ENCODE measurements at regions not wholly inside any gene's neighbourhood (a gene's known extent, or its start where the extent isn't known, plus 50 kb on each side); places are given as distances from the start of the nearest gene placed in this dataset.

GRCh38 chr2:124967325-124967724 is 942.2 kb downstream of the CNTNAP5 start:
- H3K27ac Mint-ChIP-seq, result no peak overlapping the region
- POLR2A ChIA-PET, result no interaction called here

GRCh38 chr2:124970030-124970429 is 944.9 kb downstream of the CNTNAP5 start:
- peaks cover 2% of the 10 kb centered on the region for H3K4me1 Mint-ChIP-seq
- H3K9me3 Mint-ChIP-seq, result peaks cover 27% of the 10 kb centered on the region
- CTCF ChIA-PET, result interaction anchor here (0.6 kb wide), 1 partner anchor 782 kb away, joined by 3 read pairs; no protein-coding TSS in a partner anchor
- 0 out of 2 replicates have a peak, but pooled peaks cover 3% of the 10 kb centered on the region for H3K36me3 Mint-ChIP-seq
- DNase-seq (ENCODE audit: low spot score) (no peak), ATAC-seq (no peak)
- POLR2A ChIA-PET, result no interaction called here
- no peaks in the 10 kb centered on the region for H3K27me3 Mint-ChIP-seq (ENCODE audit: low read depth)
- H3K4me3 Mint-ChIP-seq, result no peak overlapping the region
- no peak overlapping the region for H3K27ac Mint-ChIP-seq
- TF ChIP-seq ZNF416 (CRISPR knock-in tag; IDR thresholded peaks at IDR 0.05) (no peak), E2F5 (CRISPR knock-in tag; IDR thresholded peaks at IDR 0.05) (no peak), GRHL2 (CRISPR knock-in tag; IDR thresholded peaks at IDR 0.05; ENCODE audit: insufficient replicate concordance, severe bottlenecking) (no peak), PREB (CRISPR knock-in tag; IDR thresholded peaks at IDR 0.05; ENCODE audit: borderline replicate concordance) (no peak), ELF4 (CRISPR knock-in tag; IDR thresholded peaks at IDR 0.05; ENCODE audit: low read depth) (no peak), ZNF396 (CRISPR knock-in tag; IDR thresholded peaks at IDR 0.05; ENCODE audit: borderline replicate concordance) (no peak), RELA (CRISPR knock-in tag; IDR thresholded peaks at IDR 0.05; ENCODE audit: borderline replicate concordance) (no peak), ZNF138 (CRISPR knock-in tag; conservative IDR thresholded peaks at IDR 0.05) (no peak), SMAD4 (CRISPR knock-in tag; IDR thresholded peaks at IDR 0.05) (no peak), TP53 (CRISPR knock-in tag; IDR thresholded peaks at IDR 0.05) (no peak), CREM (CRISPR knock-in tag; IDR thresholded peaks at IDR 0.05) (no peak), GABPB1 (CRISPR knock-in tag; IDR thresholded peaks at IDR 0.05) (no peak), ZNF512 (CRISPR knock-in tag; IDR thresholded peaks at IDR 0.05; ENCODE audit: borderline replicate concordance) (no peak), NR1H2 (CRISPR knock-in tag; IDR thresholded peaks at IDR 0.05) (no peak)
- TF ChIP-seq, protein P1, sequence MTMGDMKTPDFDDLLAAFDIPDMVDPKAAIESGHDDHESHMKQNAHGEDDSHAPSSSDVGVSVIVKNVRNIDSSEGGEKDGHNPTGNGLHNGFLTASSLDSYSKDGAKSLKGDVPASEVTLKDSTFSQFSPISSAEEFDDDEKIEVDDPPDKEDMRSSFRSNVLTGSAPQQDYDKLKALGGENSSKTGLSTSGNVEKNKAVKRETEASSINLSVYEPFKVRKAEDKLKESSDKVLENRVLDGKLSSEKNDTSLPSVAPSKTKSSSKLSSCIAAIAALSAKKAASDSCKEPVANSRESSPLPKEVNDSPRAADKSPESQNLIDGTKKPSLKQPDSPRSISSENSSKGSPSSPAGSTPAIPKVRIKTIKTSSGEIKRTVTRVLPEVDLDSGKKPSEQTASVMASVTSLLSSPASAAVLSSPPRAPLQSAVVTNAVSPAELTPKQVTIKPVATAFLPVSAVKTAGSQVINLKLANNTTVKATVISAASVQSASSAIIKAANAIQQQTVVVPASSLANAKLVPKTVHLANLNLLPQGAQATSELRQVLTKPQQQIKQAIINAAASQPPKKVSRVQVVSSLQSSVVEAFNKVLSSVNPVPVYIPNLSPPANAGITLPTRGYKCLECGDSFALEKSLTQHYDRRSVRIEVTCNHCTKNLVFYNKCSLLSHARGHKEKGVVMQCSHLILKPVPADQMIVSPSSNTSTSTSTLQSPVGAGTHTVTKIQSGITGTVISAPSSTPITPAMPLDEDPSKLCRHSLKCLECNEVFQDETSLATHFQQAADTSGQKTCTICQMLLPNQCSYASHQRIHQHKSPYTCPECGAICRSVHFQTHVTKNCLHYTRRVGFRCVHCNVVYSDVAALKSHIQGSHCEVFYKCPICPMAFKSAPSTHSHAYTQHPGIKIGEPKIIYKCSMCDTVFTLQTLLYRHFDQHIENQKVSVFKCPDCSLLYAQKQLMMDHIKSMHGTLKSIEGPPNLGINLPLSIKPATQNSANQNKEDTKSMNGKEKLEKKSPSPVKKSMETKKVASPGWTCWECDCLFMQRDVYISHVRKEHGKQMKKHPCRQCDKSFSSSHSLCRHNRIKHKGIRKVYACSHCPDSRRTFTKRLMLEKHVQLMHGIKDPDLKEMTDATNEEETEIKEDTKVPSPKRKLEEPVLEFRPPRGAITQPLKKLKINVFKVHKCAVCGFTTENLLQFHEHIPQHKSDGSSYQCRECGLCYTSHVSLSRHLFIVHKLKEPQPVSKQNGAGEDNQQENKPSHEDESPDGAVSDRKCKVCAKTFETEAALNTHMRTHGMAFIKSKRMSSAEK (CRISPR knock-in tag; IDR thresholded peaks at IDR 0.05; ENCODE audit: borderline replicate concordance), result no peak
- TF ChIP-seq, protein P2, sequence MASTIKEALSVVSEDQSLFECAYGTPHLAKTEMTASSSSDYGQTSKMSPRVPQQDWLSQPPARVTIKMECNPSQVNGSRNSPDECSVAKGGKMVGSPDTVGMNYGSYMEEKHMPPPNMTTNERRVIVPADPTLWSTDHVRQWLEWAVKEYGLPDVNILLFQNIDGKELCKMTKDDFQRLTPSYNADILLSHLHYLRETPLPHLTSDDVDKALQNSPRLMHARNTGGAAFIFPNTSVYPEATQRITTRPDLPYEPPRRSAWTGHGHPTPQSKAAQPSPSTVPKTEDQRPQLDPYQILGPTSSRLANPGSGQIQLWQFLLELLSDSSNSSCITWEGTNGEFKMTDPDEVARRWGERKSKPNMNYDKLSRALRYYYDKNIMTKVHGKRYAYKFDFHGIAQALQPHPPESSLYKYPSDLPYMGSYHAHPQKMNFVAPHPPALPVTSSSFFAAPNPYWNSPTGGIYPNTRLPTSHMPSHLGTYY (CRISPR knock-in tag; IDR thresholded peaks at IDR 0.05), result no peak
- TF ChIP-seq, protein P3, sequence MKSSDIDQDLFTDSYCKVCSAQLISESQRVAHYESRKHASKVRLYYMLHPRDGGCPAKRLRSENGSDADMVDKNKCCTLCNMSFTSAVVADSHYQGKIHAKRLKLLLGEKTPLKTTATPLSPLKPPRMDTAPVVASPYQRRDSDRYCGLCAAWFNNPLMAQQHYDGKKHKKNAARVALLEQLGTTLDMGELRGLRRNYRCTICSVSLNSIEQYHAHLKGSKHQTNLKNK (CRISPR knock-in tag; IDR thresholded peaks at IDR 0.05), result no peak

More at GRCh38 chr2:124967325-124967724, 942.2 kb downstream of the CNTNAP5 start:
- Mint-ChIP-seq H3K4me1 (no peaks in the 10 kb centered on the region), H3K4me3 (no peak overlapping the region), H3K27me3 (ENCODE audit: low read depth) (no peaks in the 10 kb centered on the region), H3K9me3 (peaks cover 7% of the 10 kb centered on the region; the same call in 1 of the 2 replicates), H3K36me3 (0 out of 2 replicates have a peak, but pooled peaks cover 3% of the 10 kb centered on the region)
- DNase-seq (ENCODE audit: low spot score), result no peak
- no peak for TF ChIP-seq SMAD4 (CRISPR knock-in tag; IDR thresholded peaks at IDR 0.05)
- TF ChIP-seq RELA (CRISPR knock-in tag; IDR thresholded peaks at IDR 0.05; ENCODE audit: borderline replicate concordance), result no peak
- no peak for TF ChIP-seq ZNF512 (CRISPR knock-in tag; IDR thresholded peaks at IDR 0.05; ENCODE audit: borderline replicate concordance)
- no peak for TF ChIP-seq PREB (CRISPR knock-in tag; IDR thresholded peaks at IDR 0.05; ENCODE audit: borderline replicate concordance)
- CTCF ChIA-PET, result no interaction called here
- ATAC-seq, result no peak

All from WTC11 (cell line).